IPS-15b (cell line): ENCODE measurements at regions not wholly inside any gene's neighbourhood (a gene's known extent, or its start where the extent isn't known, plus 50 kb on each side); places are given as distances from the start of the nearest gene placed in this dataset.
A peak's percentile ranks its signal among the peaks of the same experiment; 100 is the strongest.

Experiments used
- H3K27me3 ChIP-seq: one replicate; pipeline ENCODE4 v1.6.1; 2013; ENCODE audit warnings: low read length; ENCODE audit not compliant: control insufficient read depth, insufficient read depth
- H3K36me3 ChIP-seq: one replicate; pipeline ENCODE4 v1.6.1; 2013; ENCODE audit warnings: low read length; ENCODE audit not compliant: control insufficient read depth, insufficient read depth
- H3K4me1 ChIP-seq: one replicate; pipeline ENCODE4 v1.6.1; 2013; ENCODE audit warnings: mild to moderate bottlenecking, low read length; ENCODE audit not compliant: control insufficient read depth, insufficient read depth
- H3K4me3 ChIP-seq: one replicate; pipeline ENCODE4 v1.5.1; 2013; ENCODE audit warnings: low read depth, low read length
- H3K9ac ChIP-seq: one replicate; pipeline ENCODE4 v1.6.1; 2013; ENCODE audit warnings: low read depth, mild to moderate bottlenecking, low read length
- H3K9me3 ChIP-seq: one replicate; pipeline ENCODE4 v1.6.1; 2013; ENCODE audit warnings: mild to moderate bottlenecking, low read length; ENCODE audit not compliant: control insufficient read depth, insufficient read depth

- Histone ChIP-seq H3K4me1 (peaks cover 18% of the 10 kb centered on the region), H3K27me3 (no peaks in the 10 kb centered on the region), H3K9ac (no peak overlapping the region), H3K36me3 (no peaks in the 10 kb centered on the region), H3K4me3 (no peak overlapping the region), H3K9me3 (no peaks in the 10 kb centered on the region)
These were observed 493.9 kb downstream of the MN1 start for GRCh38 chr22:27307545-27308247.

- Histone ChIP-seq H3K9ac (no peak overlapping the region), H3K27me3 (no peaks in the 10 kb centered on the region), H3K9me3 (no peaks in the 10 kb centered on the region), H3K4me1 (peaks cover 22% of the 10 kb centered on the region), H3K36me3 (no peaks in the 10 kb centered on the region), H3K4me3 (no peak overlapping the region)
These were observed 493.0 kb downstream of the MN1 start for GRCh38 chr22:27308513-27308912.

DNA sequence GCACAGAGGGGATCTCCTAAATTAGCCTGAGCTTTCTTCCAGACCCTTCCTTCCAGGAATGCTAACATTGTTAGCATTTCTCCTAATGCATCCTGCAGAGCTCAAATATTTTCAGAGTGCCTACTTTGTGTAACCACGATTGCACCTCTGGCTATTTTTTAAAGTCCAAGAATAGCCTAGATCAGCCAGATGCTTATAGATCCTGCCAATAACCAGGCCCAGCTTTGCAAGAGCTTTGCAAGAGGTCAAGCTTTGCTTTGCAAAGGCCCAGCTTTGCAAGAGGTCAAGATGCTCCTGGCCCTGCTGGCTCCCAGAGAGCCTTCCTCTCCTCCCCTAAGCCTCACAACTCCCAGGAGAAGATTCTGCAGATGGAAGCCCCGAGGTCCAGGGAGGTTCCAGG lies 491.9 kb downstream of the MN1 start:
- Histone ChIP-seq H3K36me3 (no peaks in the 10 kb centered on the region), H3K27me3 (no peaks in the 10 kb centered on the region), H3K9me3 (no peaks in the 10 kb centered on the region), H3K4me3 (no peak overlapping the region), H3K4me1 (peaks cover 22% of the 10 kb centered on the region), H3K9ac (no peak overlapping the region)

- no peak overlapping the region for H3K4me3 ChIP-seq
- H3K9me3 ChIP-seq: no peaks in the 10 kb centered on the region
- no peak overlapping the region for H3K9ac ChIP-seq
- peaks cover 22% of the 10 kb centered on the region for H3K4me1 ChIP-seq
- no peaks in the 10 kb centered on the region for H3K27me3 ChIP-seq
- no peaks in the 10 kb centered on the region for H3K36me3 ChIP-seq
These were observed 490.4 kb downstream of the MN1 start for GRCh38 chr22:27310966-27311697.

DNA sequence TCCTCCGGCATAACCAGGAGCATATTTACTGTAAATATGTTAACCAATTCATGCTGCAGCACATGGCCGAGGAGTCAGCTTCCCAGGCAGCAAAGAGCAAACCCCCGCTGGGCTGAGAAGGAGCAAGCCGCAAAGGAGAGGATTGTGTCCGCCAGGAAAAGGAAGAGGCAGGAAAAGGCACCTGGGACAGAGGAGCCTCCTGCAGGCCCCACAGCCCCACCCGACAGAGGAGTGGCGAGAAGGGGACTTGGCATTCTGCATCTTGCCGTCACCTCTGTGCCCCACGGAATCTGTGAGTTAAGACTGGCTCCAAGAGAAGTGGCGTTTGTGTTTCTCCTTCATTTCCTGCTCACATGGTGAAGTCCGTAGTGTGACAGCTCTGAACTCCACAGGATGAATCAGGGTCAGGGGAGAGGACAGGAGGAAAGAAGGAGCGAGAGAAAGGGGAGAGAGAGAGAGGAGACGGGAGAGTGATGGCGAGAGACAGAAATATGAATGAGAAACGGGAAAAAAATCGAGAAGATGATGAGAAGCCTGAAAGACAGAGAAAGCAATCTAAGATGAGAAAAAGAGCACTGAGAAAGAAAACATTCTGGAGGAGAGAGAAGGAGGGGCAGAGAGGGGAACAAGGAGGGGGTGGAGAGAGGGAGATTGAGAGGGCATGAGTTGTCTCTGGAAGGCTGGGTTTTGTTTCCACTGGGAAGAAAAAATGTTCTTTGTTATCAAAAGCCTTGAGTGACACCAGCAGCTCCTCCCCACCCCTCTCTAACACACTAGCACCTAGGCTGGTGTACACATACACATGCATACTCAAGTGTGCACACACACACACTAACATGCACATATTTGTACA lies 489.6 kb downstream of the MN1 start:
- Histone ChIP-seq H3K4me1 (peaks cover 22% of the 10 kb centered on the region), H3K4me3 (peak overlapping the region; percentile 4), H3K36me3 (no peaks in the 10 kb centered on the region), H3K27me3 (no peaks in the 10 kb centered on the region), H3K9ac (no peak overlapping the region), H3K9me3 (no peaks in the 10 kb centered on the region)

- Histone ChIP-seq H3K4me3 (no peak overlapping the region), H3K9ac (no peak overlapping the region), H3K27me3 (no peaks in the 10 kb centered on the region), H3K4me1 (peaks cover 22% of the 10 kb centered on the region), H3K9me3 (no peaks in the 10 kb centered on the region), H3K36me3 (no peaks in the 10 kb centered on the region)
These were observed 489.0 kb downstream of the MN1 start for GRCh38 chr22:27312565-27312964.

DNA sequence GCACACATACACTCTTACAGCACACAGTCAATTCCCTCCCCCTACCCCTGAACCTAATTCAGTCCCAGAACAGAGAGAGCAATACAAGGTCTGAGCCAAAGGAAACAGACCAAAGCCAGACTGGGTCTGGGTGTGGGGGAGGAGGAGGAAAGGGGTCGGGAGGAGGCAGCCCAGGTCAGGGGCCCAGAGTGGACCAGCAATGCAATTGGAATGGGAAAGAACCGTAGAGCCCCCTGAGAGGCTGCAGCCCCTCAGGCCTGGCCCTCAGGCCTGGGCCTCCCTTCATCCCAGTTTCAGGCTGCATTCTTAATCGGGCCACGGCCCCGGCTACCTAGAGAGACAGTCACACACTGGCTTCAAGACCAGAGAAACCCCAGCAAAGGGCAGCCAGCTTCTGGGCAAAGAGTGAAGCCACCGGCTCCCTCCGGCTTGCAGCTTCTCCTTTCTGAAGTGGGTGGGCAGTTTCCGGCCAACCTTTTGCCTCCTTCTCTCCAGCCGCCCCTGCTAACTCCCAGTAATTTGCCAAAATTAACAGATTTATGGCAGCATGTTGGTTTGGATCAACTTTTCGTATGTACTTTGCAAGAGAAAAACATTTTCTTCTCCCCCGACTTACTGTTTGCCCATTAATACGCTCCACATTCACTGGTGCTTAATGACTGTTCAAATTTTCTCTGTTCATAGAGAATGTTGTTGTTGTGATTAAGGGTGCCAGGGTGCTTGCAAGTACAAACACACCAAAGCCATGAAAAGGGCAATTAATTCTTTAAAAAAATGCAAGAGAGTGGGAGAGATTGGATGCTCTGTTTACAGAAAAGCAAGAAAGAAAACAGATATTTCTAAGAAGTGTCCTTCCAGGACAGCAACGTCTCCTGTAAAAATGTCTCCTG lies 488.3 kb downstream of the MN1 start:
- Histone ChIP-seq H3K27me3 (no peaks in the 10 kb centered on the region), H3K9ac (no peak overlapping the region), H3K4me1 (peaks cover 22% of the 10 kb centered on the region), H3K4me3 (no peak overlapping the region), H3K36me3 (no peaks in the 10 kb centered on the region), H3K9me3 (no peaks in the 10 kb centered on the region)

- no peaks in the 10 kb centered on the region for H3K36me3 ChIP-seq
- no peaks in the 10 kb centered on the region for H3K27me3 ChIP-seq
- no peak overlapping the region for H3K4me3 ChIP-seq
- H3K4me1 ChIP-seq: peaks cover 22% of the 10 kb centered on the region
- no peak overlapping the region for H3K9ac ChIP-seq
- no peaks in the 10 kb centered on the region for H3K9me3 ChIP-seq
These were observed 487.2 kb downstream of the MN1 start for GRCh38 chr22:27314276-27314807.

GRCh38 chr22:27315833-27316232 lies 485.7 kb downstream of the MN1 start:
- H3K27me3 ChIP-seq: no peaks in the 10 kb centered on the region
- no peaks in the 10 kb centered on the region for H3K9me3 ChIP-seq
- H3K4me3 ChIP-seq: no peak overlapping the region
- no peak overlapping the region for H3K9ac ChIP-seq
- H3K36me3 ChIP-seq: no peaks in the 10 kb centered on the region
- peaks cover 21% of the 10 kb centered on the region for H3K4me1 ChIP-seq

DNA sequence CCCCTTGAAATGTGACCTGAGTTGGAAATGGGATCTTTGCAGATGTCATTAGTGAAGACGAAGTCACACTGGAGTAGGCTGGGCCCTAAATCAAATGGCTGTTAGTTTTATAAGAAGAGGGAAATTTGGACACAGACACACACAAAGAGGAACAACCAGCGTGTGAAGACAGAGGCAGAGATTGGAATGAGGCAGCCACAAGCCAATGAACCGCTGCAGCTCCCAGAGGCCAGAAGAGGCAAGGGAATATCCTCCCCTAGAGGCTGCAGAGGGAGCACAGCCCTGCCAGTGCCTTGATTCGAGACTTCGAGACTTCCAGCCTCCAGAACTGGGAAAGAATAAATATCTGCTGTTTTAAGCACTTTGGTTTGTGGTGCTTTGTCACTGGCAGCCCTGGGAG lies 484.5 kb downstream of the MN1 start:
- H3K27me3 ChIP-seq: no peaks in the 10 kb centered on the region
- peaks cover 10% of the 10 kb centered on the region for H3K4me1 ChIP-seq
- no peak overlapping the region for H3K4me3 ChIP-seq
- no peak overlapping the region for H3K9ac ChIP-seq
- H3K36me3 ChIP-seq: no peaks in the 10 kb centered on the region
- H3K9me3 ChIP-seq: no peaks in the 10 kb centered on the region

- Histone ChIP-seq H3K9me3 (no peaks in the 10 kb centered on the region), H3K27me3 (no peaks in the 10 kb centered on the region), H3K9ac (no peak overlapping the region), H3K4me3 (no peak overlapping the region), H3K4me1 (peaks cover 2% of the 10 kb centered on the region), H3K36me3 (no peaks in the 10 kb centered on the region)
These were observed 483.6 kb downstream of the MN1 start for GRCh38 chr22:27317971-27318428.
